Loucy (cell line): ENCODE measurements at regions not wholly inside any gene's neighbourhood (a gene's known extent, or its start where the extent isn't known, plus 50 kb on each side); places are given as distances from the start of the nearest gene placed in this dataset.

Source experiments
- CTCF ChIP-seq: fragments of 200-600 bp; sonication (generic); conservative IDR thresholded peaks from 2 replicates; pipeline ENCODE4 v1.5.1; 2014; ENCODE audit warnings: mild to moderate bottlenecking, antibody characterized with exemption, low read length
- EZH2phosphoT487 ChIP-seq: fragments of 200-600 bp; IDR thresholded peaks from 2 replicates; pipeline ENCODE4 v1.6.1; 2018; ENCODE audit warnings: antibody characterized with exemption, mild to moderate bottlenecking, moderate library complexity, borderline replicate concordance

GRCh38 chr13:40329781-40330485, 336.5 kb downstream of the FOXO1 start:
- TF ChIP-seq CTCF (no peak), EZH2phosphoT487 (no peak)
